IMR-90 (cell line): ENCODE measurements at regions not wholly inside any gene's neighbourhood (a gene's known extent, or its start where the extent isn't known, plus 50 kb on each side); places are given as distances from the start of the nearest gene placed in this dataset.
A peak's percentile ranks its signal among the peaks of the same experiment; 100 is the strongest.

ENCODE experiments used
- ATAC-seq: fragments of 200-7000 bp; cut with Tn5 transposase; 2 replicates; pipeline ENCODE4 v1.9.1; 2020; ENCODE audit warnings: low read depth, mild to moderate bottlenecking, moderate library complexity
- BruUV-seq: library from RNA; stranded (reverse); fragments of 400-500 nt; replicated peaks from 2 replicates; lab custom pipeline; 2021; lab: Mats Ljungman, UMichigan
- CTCF ChIA-PET: fragments of 300-600 bp; formaldehyde crosslinking; extraction: SDS; loops from one replicate; lab custom pipeline; 2021; ENCODE audit warnings: antibody characterized with exemption; lab: Yijun Ruan, JAX
- POLR2A ChIA-PET: fragments of 300-600 bp; sonication (Branson Sonifier 250); formaldehyde crosslinking; loops from one replicate; lab custom pipeline; 2022; ENCODE audit warnings: antibody characterized with exemption; ENCODE audit not compliant: unreplicated experiment; lab: Charles Lee
- DNase-seq: peaks from one replicate; pipeline ENCODE4 v3.0.0; 2013
- H2AFZ ChIP-seq: replicated peaks from 2 replicates; pipeline ENCODE3; 2013; ENCODE audit warnings: low read length, mild to moderate bottlenecking; ENCODE audit not compliant: poor library complexity
- H2AK5ac ChIP-seq: 2 replicates; pipeline ENCODE4 v1.6.1; 2013; ENCODE audit warnings: low read depth, low read length, inconsistent platforms
- H2AK9ac ChIP-seq: replicated peaks from 2 replicates; pipeline ENCODE3; 2013; ENCODE audit warnings: mild to moderate bottlenecking, low read depth, low read length, moderate library complexity; ENCODE audit not compliant: poor library complexity
- H2BK120ac ChIP-seq: 2 replicates; pipeline ENCODE4 v1.6.1; 2013; ENCODE audit warnings: low read depth, low read length, inconsistent platforms
- H2BK15ac ChIP-seq: 3 replicates; pipeline ENCODE4 v1.6.1; 2013; ENCODE audit warnings: low read depth, low read length, inconsistent platforms
- H2BK20ac ChIP-seq: 2 replicates; pipeline ENCODE4 v1.6.1; 2013; ENCODE audit warnings: low read depth, mild to moderate bottlenecking, inconsistent platforms, low read length, moderate library complexity
- H2BK5ac ChIP-seq: 2 replicates; pipeline ENCODE4 v1.6.1; 2013; ENCODE audit warnings: mild to moderate bottlenecking, low read depth, low read length, inconsistent platforms; ENCODE audit not compliant: poor library complexity, severe bottlenecking
- H3K14ac ChIP-seq: replicated peaks from 2 replicates; pipeline ENCODE4 v1.6.1; 2013; ENCODE audit warnings: low read depth, low read length, inconsistent platforms
- H3K18ac ChIP-seq: 2 replicates; pipeline ENCODE4 v1.6.1; 2013; ENCODE audit warnings: low read depth, low read length, control low read depth
- H3K23ac ChIP-seq: 2 replicates; pipeline ENCODE4 v1.6.1; 2013; ENCODE audit warnings: low read depth, low read length, inconsistent platforms
- H3K27ac ChIP-seq: 2 replicates; pipeline ENCODE4 v1.5.1; 2013; ENCODE audit warnings: mild to moderate bottlenecking, control low read depth, low read length; ENCODE audit not compliant: insufficient read depth
- H3K27me3 ChIP-seq: 2 replicates; pipeline ENCODE4 v1.6.1; 2013; ENCODE audit warnings: low read length; ENCODE audit not compliant: control insufficient read depth, insufficient read depth
- H3K36me3 ChIP-seq: 2 replicates; pipeline ENCODE4 v1.6.1; 2013; ENCODE audit warnings: low read length, mixed read lengths; ENCODE audit not compliant: control insufficient read depth, insufficient read depth
- H3K4ac ChIP-seq: 2 replicates; pipeline ENCODE4 v1.6.1; 2013; ENCODE audit warnings: low read depth, low read length, inconsistent platforms
- H3K4me1 ChIP-seq: 2 replicates; pipeline ENCODE4 v1.6.1; 2013; ENCODE audit warnings: low read length, mixed read lengths; ENCODE audit not compliant: control insufficient read depth, insufficient read depth
- H3K4me2 ChIP-seq: 2 replicates; pipeline ENCODE4 v1.6.1; 2013; ENCODE audit warnings: low read depth, mild to moderate bottlenecking, control low read depth, low read length, moderate library complexity
- H3K4me3 ChIP-seq: 2 replicates; pipeline ENCODE4 v1.5.1; 2013; ENCODE audit warnings: low read depth, mild to moderate bottlenecking, control low read depth, low read length, moderate library complexity; ENCODE audit not compliant: insufficient read depth
- H3K56ac ChIP-seq: 2 replicates; pipeline ENCODE4 v1.6.1; 2013; ENCODE audit warnings: low read length, inconsistent platforms; ENCODE audit not compliant: insufficient read depth; ENCODE audit errors: extremely low read depth
- H3K79me1 ChIP-seq, 2 experiments: 2 replicates each; pipeline ENCODE4 v1.6.1; 2013; ENCODE audit warnings: low read length in 2 of 2, inconsistent platforms in 1 of 2, low read depth in 1 of 2
- H3K9ac ChIP-seq: 2 replicates; pipeline ENCODE4 v1.6.1; 2013; ENCODE audit warnings: low read depth, low read length, control low read depth
- H3K9me1 ChIP-seq: 2 replicates; pipeline ENCODE4 v1.6.1; 2013; ENCODE audit warnings: low read length, inconsistent platforms; ENCODE audit not compliant: insufficient read depth
- H3K9me3 ChIP-seq: 2 replicates; pipeline ENCODE4 v1.6.1; 2013; ENCODE audit warnings: low read length; ENCODE audit not compliant: control insufficient read depth, insufficient read depth
- H4K20me1 ChIP-seq: 2 replicates; pipeline ENCODE4 v1.6.1; 2013; ENCODE audit warnings: low read length, inconsistent platforms; ENCODE audit not compliant: insufficient read depth
- H4K5ac ChIP-seq: 2 replicates; pipeline ENCODE4 v1.6.1; 2013; ENCODE audit warnings: mild to moderate bottlenecking, low read depth, low read length, control low read depth
- H4K8ac ChIP-seq, 2 experiments: 2 replicates each; pipeline ENCODE4 v1.6.1; 2013; ENCODE audit warnings: low read depth in 2 of 2, low read length in 2 of 2, control low read depth in 1 of 2, inconsistent platforms in 1 of 2
- H4K91ac ChIP-seq: 2 replicates; pipeline ENCODE4 v1.6.1; 2013; ENCODE audit warnings: low read depth, low read length, inconsistent platforms; ENCODE audit not compliant: insufficient read depth
- BHLHE40 ChIP-seq: fragments of 150-350 bp; IDR thresholded peaks from 2 replicates; pipeline ENCODE4 v1.6.1; 2016; ENCODE audit warnings: mild to moderate bottlenecking, low read depth, low read length
- ELK1 ChIP-seq: fragments of 150-350 bp; IDR thresholded peaks from 2 replicates; pipeline ENCODE4 v1.6.1; 2016; ENCODE audit warnings: low read depth, mild to moderate bottlenecking, low read length, moderate library complexity, borderline replicate concordance
- FOS ChIP-seq: fragments of 150-350 bp; IDR thresholded peaks from 2 replicates; pipeline ENCODE4 v1.6.1; 2016; ENCODE audit warnings: low read depth, low read length
- MAZ ChIP-seq: IDR thresholded peaks from 2 replicates; pipeline ENCODE4 v1.6.1; 2012; ENCODE audit warnings: low read depth, mild to moderate bottlenecking, low read length, improper control_type of control experiment, moderate library complexity, borderline replicate concordance
- MXI1 ChIP-seq: IDR thresholded peaks from 2 replicates; pipeline ENCODE4 v1.6.1; 2012; ENCODE audit warnings: low read depth, mild to moderate bottlenecking, low read length, moderate library complexity, borderline replicate concordance
- NFE2L2 ChIP-seq: fragments of 150-350 bp; IDR thresholded peaks from 2 replicates; pipeline ENCODE4 v1.6.1; 2016; ENCODE audit warnings: low read depth, mild to moderate bottlenecking, low read length
- POLR2A ChIP-seq: IDR thresholded peaks from 2 replicates; pipeline ENCODE4 v1.6.1; 2012; ENCODE audit warnings: mild to moderate bottlenecking, low read depth, low read length
- RCOR1 ChIP-seq: IDR thresholded peaks from 2 replicates; pipeline ENCODE4 v1.6.1; 2012; ENCODE audit warnings: mild to moderate bottlenecking, low read length, improper control_type of control experiment; ENCODE audit not compliant: insufficient replicate concordance
- RFX5 ChIP-seq: IDR thresholded peaks from 2 replicates; pipeline ENCODE4 v1.8.0; 2012; ENCODE audit warnings: low read depth, mild to moderate bottlenecking, low read length, moderate library complexity
- SMC3 ChIP-seq: fragments of 150-350 bp; IDR thresholded peaks from 2 replicates; pipeline ENCODE4 v1.6.1; 2016; ENCODE audit warnings: low read depth, mild to moderate bottlenecking, antibody characterized with exemption, low read length, moderate library complexity
- USF2 ChIP-seq: fragments of 150-350 bp; IDR thresholded peaks from 2 replicates; pipeline ENCODE4 v1.6.1; 2017; ENCODE audit warnings: mild to moderate bottlenecking, antibody characterized with exemption, low read length, low read depth
- WGBS, 2 experiments: methylation state at CpG; one replicate each; pipeline versions ENCODE4 v1.1.5 to v1.1.7; 2013; ENCODE audit warnings: missing lambda C conversion rate in 2 of 2; ENCODE audit not compliant: insufficient read length in 1 of 2; ENCODE audit errors: extremely low coverage in 2 of 2; 5-methylcytosine and 5-hydroxymethylcytosine counted together
- dilution Hi-C: fragments of 300-500 bp; cut with HindIII; formaldehyde crosslinking; loops from one replicate; pipeline ENCODE4 v1.14.3; 2018; ENCODE audit warnings: low sequenced_read_pairs; ENCODE audit not compliant: unreplicated experiment
- in situ Hi-C: fragments of 300-500 bp; cut with MboI; formaldehyde crosslinking; loops from 3 replicates; pipeline ENCODE4 v1.14.3; 2019; ENCODE audit warnings: low sequenced_read_pairs, inconsistent platforms, mixed read lengths
- intact Hi-C: fragments of 100-400 bp; cut with micrococcal nuclease; formaldehyde crosslinking; loops from 2 replicates; pipeline ENCODE4 v1.10.0; 2022
- TF ChIP-seq, protein P1 (sequence below): conservative IDR thresholded peaks from 2 replicates; pipeline ENCODE4 v1.5.1; 2012; ENCODE audit warnings: mild to moderate bottlenecking, low read depth, low read length, improper control_type of control experiment

DNA sequence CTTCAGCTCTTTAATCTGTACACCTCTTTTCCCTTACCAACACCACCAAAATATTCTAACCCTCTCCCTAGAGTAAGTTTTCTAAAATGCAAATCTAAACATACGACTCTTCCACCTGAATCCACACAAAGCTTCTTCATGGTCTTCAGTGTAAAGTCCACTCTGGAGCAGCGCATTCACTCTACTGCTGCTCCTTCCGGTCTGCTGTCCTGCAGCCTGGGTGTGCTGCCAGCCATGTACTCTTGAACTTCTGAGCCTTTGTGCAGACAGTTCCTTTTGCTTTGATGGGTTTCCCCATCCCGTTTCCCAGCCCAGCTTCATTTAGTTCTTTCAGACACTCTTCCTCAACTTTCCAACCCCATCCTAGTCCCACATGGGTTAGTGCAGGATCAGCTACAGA lies 108.7 kb upstream of the SGK1 start:
- Histone ChIP-seq H3K4ac (peak overlapping the region; percentile 53; the same call in 1 of the 2 replicates), H2AK9ac (no peak overlapping the region), H2BK5ac (no peak overlapping the region), H3K4me1 (peaks cover 4% of the 10 kb centered on the region), H2BK120ac (peak overlapping the region; percentile 62), H2AK5ac (peak overlapping the region; percentile 74), H3K18ac (peak overlapping the region; percentile 11; the same call in 1 of the 2 replicates), H2BK15ac (peak overlapping the region; percentile 79), H3K9me1 (peaks cover 8% of the 10 kb centered on the region; the same call in 1 of the 2 replicates), H4K91ac (peak overlapping the region; percentile 56), H3K9ac (no peak overlapping the region), H3K36me3 (no peaks in the 10 kb centered on the region), H4K5ac (peak overlapping the region; percentile 18; the same call in 1 of the 2 replicates), H2AFZ (peak overlapping the region; percentile 9), H4K20me1 (no peaks in the 10 kb centered on the region), H3K14ac (peak overlapping the region; percentile 38; the same call in 1 of the 2 replicates), H3K27ac (no peak overlapping the region), H3K4me3 (no peak overlapping the region), H3K4me2 (no peak overlapping the region), H2BK20ac (peak overlapping the region; percentile 38), H3K23ac (no peak overlapping the region), H3K9me3 (no peaks in the 10 kb centered on the region), H4K8ac (peak overlapping the region in 1 of 2 experiments; percentile 22; a peak in 1 of 4 replicates), H3K79me1 (no peaks in the 10 kb centered on the region), H3K56ac (no peak overlapping the region), H3K27me3 (no peaks in the 10 kb centered on the region)
- ATAC-seq (no peak), DNase-seq (no peak)
- WGBS, 2 experiments = 97% methylated on average over 3 of the region's 4 CpGs; no CpG with 5 or more reads in 1 of the 2 experiments
- no peak for TF ChIP-seq MAZ
- TF ChIP-seq, protein P1, sequence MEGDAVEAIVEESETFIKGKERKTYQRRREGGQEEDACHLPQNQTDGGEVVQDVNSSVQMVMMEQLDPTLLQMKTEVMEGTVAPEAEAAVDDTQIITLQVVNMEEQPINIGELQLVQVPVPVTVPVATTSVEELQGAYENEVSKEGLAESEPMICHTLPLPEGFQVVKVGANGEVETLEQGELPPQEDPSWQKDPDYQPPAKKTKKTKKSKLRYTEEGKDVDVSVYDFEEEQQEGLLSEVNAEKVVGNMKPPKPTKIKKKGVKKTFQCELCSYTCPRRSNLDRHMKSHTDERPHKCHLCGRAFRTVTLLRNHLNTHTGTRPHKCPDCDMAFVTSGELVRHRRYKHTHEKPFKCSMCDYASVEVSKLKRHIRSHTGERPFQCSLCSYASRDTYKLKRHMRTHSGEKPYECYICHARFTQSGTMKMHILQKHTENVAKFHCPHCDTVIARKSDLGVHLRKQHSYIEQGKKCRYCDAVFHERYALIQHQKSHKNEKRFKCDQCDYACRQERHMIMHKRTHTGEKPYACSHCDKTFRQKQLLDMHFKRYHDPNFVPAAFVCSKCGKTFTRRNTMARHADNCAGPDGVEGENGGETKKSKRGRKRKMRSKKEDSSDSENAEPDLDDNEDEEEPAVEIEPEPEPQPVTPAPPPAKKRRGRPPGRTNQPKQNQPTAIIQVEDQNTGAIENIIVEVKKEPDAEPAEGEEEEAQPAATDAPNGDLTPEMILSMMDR = no peak
- TF ChIP-seq ELK1 = no peak
- no peak for TF ChIP-seq MXI1
- no peak for TF ChIP-seq USF2
- TF ChIP-seq SMC3 = no peak
- TF ChIP-seq NFE2L2 = no peak
- no peak for TF ChIP-seq FOS
- no peak for TF ChIP-seq POLR2A
- TF ChIP-seq RCOR1 = no peak
- no peak for TF ChIP-seq RFX5
- TF ChIP-seq BHLHE40 = no peak
- intact Hi-C loops = no loop called here
- ChIA-PET CTCF (no interaction called here), POLR2A (interaction anchor here (0.6 kb wide), 1 partner anchor 17 kb away, joined by 7 read pairs; no protein-coding TSS in a partner anchor)
- dilution Hi-C loops = no loop called here
- BruUV-seq = no TSS peak
- in situ Hi-C loops = no loop called here
